Osteoblast (primary cell): ENCODE measurements at regions not wholly inside any gene's neighbourhood (a gene's known extent, or its start where the extent isn't known, plus 50 kb on each side); places are given as distances from the start of the nearest gene placed in this dataset.

Experiments
- DNase-seq: peaks from one replicate; pipeline ENCODE4 v3.0.0; 2011; ENCODE audit warnings: low spot score, mixed read lengths; ENCODE audit not compliant: insufficient read length; ENCODE audit errors: missing footprints
- H2AFZ ChIP-seq: 2 replicates; pipeline ENCODE4 v1.6.0; 2011; ENCODE audit warnings: mild to moderate bottlenecking, low read length
- H3K27ac ChIP-seq: 2 replicates; pipeline ENCODE4 v1.5.1; 2011; ENCODE audit warnings: mild to moderate bottlenecking, low read depth, low read length, moderate library complexity
- H3K27me3 ChIP-seq: 2 replicates; pipeline ENCODE4 v1.6.0; 2012; ENCODE audit warnings: mild to moderate bottlenecking, control low read depth, inconsistent platforms, low read length, moderate library complexity; ENCODE audit not compliant: insufficient read depth
- H3K36me3 ChIP-seq: 2 replicates; pipeline ENCODE4 v1.5.1; 2011; ENCODE audit warnings: mild to moderate bottlenecking, low read length, control low read depth, moderate library complexity; ENCODE audit not compliant: insufficient read depth
- H3K4me1 ChIP-seq: 2 replicates; pipeline ENCODE4 v1.5.1; 2011; ENCODE audit warnings: mild to moderate bottlenecking, low read length, control low read depth, moderate library complexity; ENCODE audit not compliant: insufficient read depth
- H3K4me2 ChIP-seq: 2 replicates; pipeline ENCODE4 v1.6.0; 2011; ENCODE audit warnings: mild to moderate bottlenecking, low read length; ENCODE audit not compliant: insufficient read depth
- H3K4me3 ChIP-seq: fragments of 200-600 bp; sonication (generic); 3 replicates; pipeline ENCODE4 v1.5.1; 2012; ENCODE audit warnings: mild to moderate bottlenecking, low read length, inconsistent platforms; ENCODE audit not compliant: insufficient read depth
- H3K79me2 ChIP-seq: 2 replicates; pipeline ENCODE4 v1.6.0; 2012; ENCODE audit warnings: mild to moderate bottlenecking, low read length, control low read depth, inconsistent platforms; ENCODE audit not compliant: insufficient read depth
- H3K9me3 ChIP-seq: 2 replicates; pipeline ENCODE4 v1.5.1; 2011; ENCODE audit warnings: low read depth, low read length, control low read depth
- H4K20me1 ChIP-seq: 2 replicates; pipeline ENCODE4 v1.6.0; 2012; ENCODE audit warnings: mild to moderate bottlenecking, low read length, control low read depth; ENCODE audit not compliant: insufficient read depth
- TF ChIP-seq, protein P1 (sequence below): IDR thresholded peaks from 2 replicates; pipeline ENCODE4 v1.5.1; 2011; ENCODE audit warnings: mild to moderate bottlenecking, low read depth, low read length, moderate library complexity; ENCODE audit errors: extremely low read depth

DNA sequence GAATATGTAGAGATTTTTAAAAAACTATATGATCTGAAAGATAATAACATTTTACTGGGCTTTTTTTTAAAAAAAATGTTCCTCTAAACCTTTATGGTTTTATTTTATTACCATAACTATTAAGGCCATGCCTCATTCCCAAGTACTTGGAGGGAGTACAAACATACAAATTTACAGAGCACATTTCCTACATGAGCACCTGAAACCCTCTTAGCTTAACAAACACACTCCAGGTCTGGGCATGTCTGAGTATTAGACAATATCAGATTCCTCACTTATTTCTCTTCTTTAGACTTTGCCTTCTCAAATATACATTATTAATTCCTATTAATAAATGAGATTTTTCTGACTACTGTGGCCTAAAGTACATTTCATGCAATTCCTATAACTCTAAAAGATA, 319.2 kb downstream of the SLCO4C1 start:
- DNase-seq: no peak
- Histone ChIP-seq H3K36me3 (no peaks in the 10 kb centered on the region), H2AFZ (no peak overlapping the region), H3K9me3 (no peaks in the 10 kb centered on the region), H4K20me1 (no peaks in the 10 kb centered on the region), H3K79me2 (no peaks in the 10 kb centered on the region), H3K27me3 (no peaks in the 10 kb centered on the region), H3K4me3 (no peak overlapping the region), H3K27ac (no peak overlapping the region), H3K4me2 (no peak overlapping the region), H3K4me1 (no peaks in the 10 kb centered on the region)
- TF ChIP-seq, protein P1, sequence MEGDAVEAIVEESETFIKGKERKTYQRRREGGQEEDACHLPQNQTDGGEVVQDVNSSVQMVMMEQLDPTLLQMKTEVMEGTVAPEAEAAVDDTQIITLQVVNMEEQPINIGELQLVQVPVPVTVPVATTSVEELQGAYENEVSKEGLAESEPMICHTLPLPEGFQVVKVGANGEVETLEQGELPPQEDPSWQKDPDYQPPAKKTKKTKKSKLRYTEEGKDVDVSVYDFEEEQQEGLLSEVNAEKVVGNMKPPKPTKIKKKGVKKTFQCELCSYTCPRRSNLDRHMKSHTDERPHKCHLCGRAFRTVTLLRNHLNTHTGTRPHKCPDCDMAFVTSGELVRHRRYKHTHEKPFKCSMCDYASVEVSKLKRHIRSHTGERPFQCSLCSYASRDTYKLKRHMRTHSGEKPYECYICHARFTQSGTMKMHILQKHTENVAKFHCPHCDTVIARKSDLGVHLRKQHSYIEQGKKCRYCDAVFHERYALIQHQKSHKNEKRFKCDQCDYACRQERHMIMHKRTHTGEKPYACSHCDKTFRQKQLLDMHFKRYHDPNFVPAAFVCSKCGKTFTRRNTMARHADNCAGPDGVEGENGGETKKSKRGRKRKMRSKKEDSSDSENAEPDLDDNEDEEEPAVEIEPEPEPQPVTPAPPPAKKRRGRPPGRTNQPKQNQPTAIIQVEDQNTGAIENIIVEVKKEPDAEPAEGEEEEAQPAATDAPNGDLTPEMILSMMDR: no peak

DNA sequence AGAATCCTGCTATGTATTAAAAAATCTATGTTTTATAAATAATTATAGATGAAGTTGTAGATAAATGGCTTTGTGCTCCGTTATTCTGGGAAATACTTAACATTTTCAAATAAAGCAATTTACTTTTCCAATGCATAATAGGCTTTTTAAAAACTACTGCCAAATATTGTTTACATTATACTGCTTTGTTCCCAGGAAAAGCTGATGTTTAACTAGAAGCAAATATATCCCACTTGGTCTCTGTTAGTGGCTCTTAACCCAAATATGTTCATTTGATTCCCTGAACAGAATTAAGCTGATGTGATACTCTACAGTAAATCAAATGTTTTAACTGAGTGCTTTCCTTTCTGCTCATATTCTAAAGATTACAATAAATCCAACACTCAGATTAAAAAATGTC, 326.3 kb downstream of the SLCO4C1 start:
- no peaks in the 10 kb centered on the region for H3K9me3 ChIP-seq
- H3K27ac ChIP-seq: no peak overlapping the region
- H3K27me3 ChIP-seq: no peaks in the 10 kb centered on the region
- no peaks in the 10 kb centered on the region for H3K36me3 ChIP-seq
- TF ChIP-seq, protein P1: no peak
- no peak for DNase-seq
- no peaks in the 10 kb centered on the region for H3K79me2 ChIP-seq
- no peaks in the 10 kb centered on the region for H3K4me1 ChIP-seq
- no peak overlapping the region for H3K4me2 ChIP-seq
- H2AFZ ChIP-seq: no peak overlapping the region
- no peak overlapping the region for H3K4me3 ChIP-seq
- H4K20me1 ChIP-seq: no peaks in the 10 kb centered on the region

DNA sequence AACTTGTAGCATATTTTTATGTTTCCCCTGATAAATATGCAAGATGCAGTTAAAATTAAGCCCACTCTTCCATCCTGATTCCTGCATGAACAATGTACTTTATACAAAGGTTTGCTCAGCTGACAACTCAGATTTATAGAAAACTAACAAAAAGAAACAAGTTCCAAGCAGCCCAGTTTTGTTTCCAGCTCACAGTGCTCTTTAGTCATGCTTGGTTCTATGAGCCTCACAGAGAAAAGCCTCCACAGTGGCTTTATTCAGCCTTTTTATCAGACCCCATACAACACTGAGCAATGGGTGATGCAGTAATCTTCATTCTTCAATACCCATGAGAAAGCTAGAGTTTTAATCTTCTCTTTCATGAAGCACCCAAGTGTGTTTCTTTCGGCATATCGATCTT, 329.6 kb downstream of the SLCO4C1 start:
- TF ChIP-seq, protein P1: no peak
- no peak overlapping the region for H2AFZ ChIP-seq
- no peaks in the 10 kb centered on the region for H3K27me3 ChIP-seq
- no peak for DNase-seq
- H3K4me2 ChIP-seq: no peak overlapping the region
- no peaks in the 10 kb centered on the region for H3K36me3 ChIP-seq
- no peaks in the 10 kb centered on the region for H3K9me3 ChIP-seq
- H3K27ac ChIP-seq: no peak overlapping the region
- H3K4me3 ChIP-seq: no peak overlapping the region
- H3K79me2 ChIP-seq: no peaks in the 10 kb centered on the region
- no peaks in the 10 kb centered on the region for H4K20me1 ChIP-seq
- H3K4me1 ChIP-seq: no peaks in the 10 kb centered on the region

DNA sequence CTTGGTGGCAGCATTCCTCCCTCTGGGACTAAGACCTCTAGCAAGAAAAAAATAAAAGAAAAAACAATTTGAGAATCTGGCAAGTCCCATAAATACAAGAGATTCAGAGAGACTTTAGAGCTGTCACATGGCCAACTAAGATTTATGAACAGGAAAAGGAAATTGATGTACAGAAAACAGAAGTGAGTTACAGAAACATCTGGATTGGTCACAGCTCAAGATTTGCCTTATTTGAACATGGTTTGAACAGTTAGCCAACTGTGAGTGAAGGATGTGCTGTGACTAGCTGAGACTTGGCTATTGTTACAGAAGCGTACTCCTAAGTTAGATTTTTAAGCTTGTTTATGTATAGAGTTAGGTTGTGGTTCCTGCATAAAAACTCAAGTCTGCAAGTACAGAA, 340.2 kb downstream of the SLCO4C1 start:
- H3K27me3 ChIP-seq: no peaks in the 10 kb centered on the region
- TF ChIP-seq, protein P1: no peak
- no peak for DNase-seq
- no peaks in the 10 kb centered on the region for H3K79me2 ChIP-seq
- no peaks in the 10 kb centered on the region for H3K4me1 ChIP-seq
- H3K27ac ChIP-seq: no peak overlapping the region
- H3K4me2 ChIP-seq: no peak overlapping the region
- no peak overlapping the region for H3K4me3 ChIP-seq
- no peak overlapping the region for H2AFZ ChIP-seq
- H4K20me1 ChIP-seq: no peaks in the 10 kb centered on the region
- H3K9me3 ChIP-seq: peaks cover 5% of the 10 kb centered on the region
- no peaks in the 10 kb centered on the region for H3K36me3 ChIP-seq
